Progenitor cell of endocrine pancreas (in vitro differentiated cells): ENCODE measurements at regions not wholly inside any gene's neighbourhood (a gene's known extent, or its start where the extent isn't known, plus 50 kb on each side); places are given as distances from the start of the nearest gene placed in this dataset.

Source experiments
- DNase-seq: peaks from one replicate; pipeline ENCODE4 v3.0.0; 2021; ENCODE audit warnings: low spot score; ENCODE audit not compliant: unreplicated experiment
- H3K27ac Mint-ChIP-seq: 2 replicates; pipeline ENCODE4 v1.8.0; 2021; ENCODE audit warnings: mild to moderate bottlenecking, moderate library complexity, mixed read lengths
- H3K27me3 Mint-ChIP-seq: 2 replicates; pipeline ENCODE4 v1.8.0; 2021; ENCODE audit warnings: mixed read lengths
- H3K36me3 Mint-ChIP-seq: 2 replicates; pipeline ENCODE4 v1.8.0; 2022; ENCODE audit warnings: mixed read lengths; ENCODE audit not compliant: insufficient read depth
- H3K4me1 Mint-ChIP-seq: 2 replicates; pipeline ENCODE4 v1.8.0; 2021; ENCODE audit warnings: low read depth, mixed read lengths
- H3K4me3 Mint-ChIP-seq: 2 replicates; pipeline ENCODE4 v1.8.0; 2021; ENCODE audit warnings: low read depth, mild to moderate bottlenecking, moderate library complexity, mixed read lengths
- H3K9me3 Mint-ChIP-seq: 2 replicates; pipeline ENCODE4 v1.8.0; 2021; ENCODE audit warnings: low read depth, mixed read lengths
- CTCF ChIP-seq: fragments of 200-600 bp; sonication (generic); IDR thresholded peaks from one replicate; pipeline ENCODE4 v1.5.0; 2021; ENCODE audit warnings: antibody characterized with exemption, mild to moderate bottlenecking; ENCODE audit not compliant: unreplicated experiment

- Mint-ChIP-seq H3K27ac (no peak overlapping the region), H3K27me3 (peaks cover 2% of the 10 kb centered on the region), H3K36me3 (no peaks in the 10 kb centered on the region), H3K4me3 (no peak overlapping the region), H3K4me1 (no peaks in the 10 kb centered on the region), H3K9me3 (no peaks in the 10 kb centered on the region)
- DNase-seq: no peak
- no peak for TF ChIP-seq CTCF
These were observed 172.0 kb upstream of the FRMD6 start for GRCh38 chr14:51479584-51480325.

- Mint-ChIP-seq H3K4me3 (no peak overlapping the region), H3K27ac (no peak overlapping the region), H3K36me3 (no peaks in the 10 kb centered on the region), H3K9me3 (no peaks in the 10 kb centered on the region), H3K27me3 (peaks cover 2% of the 10 kb centered on the region), H3K4me1 (no peaks in the 10 kb centered on the region)
- TF ChIP-seq CTCF: no peak
- DNase-seq: no peak
These were observed 170.1 kb upstream of the FRMD6 start for GRCh38 chr14:51481643-51482042.

DNA sequence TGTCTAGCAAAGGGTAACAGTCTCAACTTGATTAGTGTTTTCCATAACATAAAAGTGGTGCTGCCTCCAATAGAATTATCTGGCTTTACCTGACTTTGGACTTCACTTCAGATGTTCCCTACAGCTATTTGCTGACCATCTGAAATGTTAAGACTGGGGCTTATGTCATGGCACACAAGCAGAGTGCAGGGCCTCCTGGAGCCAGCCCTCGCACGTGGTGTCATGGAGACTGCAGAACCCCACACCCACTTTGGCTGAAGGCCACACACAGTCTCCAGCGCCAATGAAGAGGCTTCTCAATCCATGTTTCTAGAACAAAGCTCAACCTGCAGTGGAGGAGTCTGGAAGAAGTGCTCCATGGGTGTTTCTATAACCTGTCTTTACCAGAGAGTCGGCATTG lies 169.6 kb upstream of the FRMD6 start:
- no peak overlapping the region for H3K27ac Mint-ChIP-seq
- no peaks in the 10 kb centered on the region for H3K27me3 Mint-ChIP-seq
- no peaks in the 10 kb centered on the region for H3K9me3 Mint-ChIP-seq
- DNase-seq: no peak
- no peaks in the 10 kb centered on the region for H3K4me1 Mint-ChIP-seq
- no peak for TF ChIP-seq CTCF
- H3K36me3 Mint-ChIP-seq: no peaks in the 10 kb centered on the region
- H3K4me3 Mint-ChIP-seq: no peak overlapping the region

GRCh38 chr14:51484485-51484884 lies 167.2 kb upstream of the FRMD6 start:
- Mint-ChIP-seq H3K9me3 (no peaks in the 10 kb centered on the region), H3K4me3 (no peak overlapping the region), H3K4me1 (no peaks in the 10 kb centered on the region), H3K36me3 (no peaks in the 10 kb centered on the region), H3K27ac (no peak overlapping the region), H3K27me3 (no peaks in the 10 kb centered on the region)
- TF ChIP-seq CTCF: no peak
- no peak for DNase-seq

- no peak for TF ChIP-seq CTCF
- DNase-seq: no peak
- Mint-ChIP-seq H3K27ac (no peak overlapping the region), H3K36me3 (no peaks in the 10 kb centered on the region), H3K4me3 (no peak overlapping the region), H3K4me1 (no peaks in the 10 kb centered on the region), H3K27me3 (no peaks in the 10 kb centered on the region), H3K9me3 (no peaks in the 10 kb centered on the region)
These were observed 166.0 kb upstream of the FRMD6 start for GRCh38 chr14:51485733-51486132.
